ENCODE measurements at regions not wholly inside any gene's neighbourhood (a gene's known extent, or its start where the extent isn't known, plus 50 kb on each side); places are given as distances from the start of the nearest gene placed in this dataset.
"Not testable (repeated sequence)": the region's sequence is repeated elsewhere in the genome, so short reads cannot be mapped to it uniquely, and the experiment has no call there.

- DNase-seq, result no peak
- H3K27ac ChIP-seq (ENCODE audit: low read length), result no peak overlapping the region
- no peak overlapping the region for H3K4me3 ChIP-seq (ENCODE audit: low read length)
- 80% methylated on average over 1 of the region's 2 CpGs for WGBS (ENCODE audit: insufficient coverage, low lambda C conversion rate)
- H3K36me3 ChIP-seq (ENCODE audit: control insufficient read depth, insufficient read depth, low read length), result no peaks in the 10 kb centered on the region
- no peaks in the 10 kb centered on the region for H3K4me1 ChIP-seq (ENCODE audit: control insufficient read depth, insufficient read depth, low read length)
- H3K9me3 ChIP-seq (ENCODE audit: control insufficient read depth, low read depth, low read length), result peaks cover 3% of the 10 kb centered on the region
- H3K27me3 ChIP-seq (ENCODE audit: control insufficient read depth, insufficient read depth, low read length), result no peaks in the 10 kb centered on the region
Measured at GRCh38 chr2:124988111-124988510, 963.0 kb downstream of the CNTNAP5 start.

DNA sequence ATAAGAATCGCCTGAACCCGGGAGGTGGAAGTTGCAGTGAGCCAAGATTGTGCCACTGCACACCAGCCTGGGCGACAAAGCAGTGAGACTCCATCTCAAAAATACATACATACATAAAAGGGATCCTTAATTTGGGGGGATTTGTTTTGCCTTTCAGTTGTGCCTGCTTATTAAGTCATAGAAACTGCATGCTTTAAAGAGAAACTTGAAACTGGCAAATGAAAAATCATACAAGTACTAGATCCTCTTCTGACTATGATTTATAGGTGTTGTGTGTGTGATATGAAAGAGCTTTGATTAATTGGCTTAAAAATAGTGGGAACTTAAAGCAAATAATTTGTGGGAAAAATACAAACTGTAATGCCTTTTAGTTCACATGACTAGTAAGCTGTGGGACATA, 963.7 kb downstream of the CNTNAP5 start:
- Histone ChIP-seq H3K27me3 (ENCODE audit: control insufficient read depth, insufficient read depth, low read length) (no peaks in the 10 kb centered on the region), H3K4me3 (ENCODE audit: low read length) (no peak overlapping the region), H3K4me1 (ENCODE audit: control insufficient read depth, insufficient read depth, low read length) (no peaks in the 10 kb centered on the region), H3K9me3 (ENCODE audit: control insufficient read depth, low read depth, low read length) (peaks cover 3% of the 10 kb centered on the region), H3K27ac (ENCODE audit: low read length) (no peak overlapping the region), H3K36me3 (ENCODE audit: control insufficient read depth, insufficient read depth, low read length) (no peaks in the 10 kb centered on the region)
- DNase-seq, result no peak
- no CpG with 5 or more reads among the region's 3 CpGs for WGBS (ENCODE audit: insufficient coverage, low lambda C conversion rate)

DNA sequence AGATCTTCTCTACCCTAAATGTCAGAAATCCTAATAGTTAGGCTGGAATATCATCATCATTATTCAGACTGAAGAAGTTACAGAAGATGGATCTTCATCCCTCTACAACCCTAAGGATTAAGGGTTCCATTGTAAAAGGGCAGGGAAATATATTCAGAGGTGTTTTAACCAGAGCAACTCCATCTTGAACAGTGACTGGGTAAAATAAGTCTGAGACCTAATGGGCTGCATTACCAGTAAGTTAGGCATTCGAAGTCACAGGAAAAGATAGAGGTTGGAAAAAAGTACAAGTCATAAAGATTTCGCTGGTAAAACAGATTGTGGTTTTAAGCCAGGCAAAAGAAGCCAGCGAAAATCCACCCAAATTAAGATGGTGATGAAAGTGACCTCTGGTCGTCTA, 968.7 kb downstream of the CNTNAP5 start:
- no peaks in the 10 kb centered on the region for H3K9me3 ChIP-seq (ENCODE audit: control insufficient read depth, low read depth, low read length)
- H3K4me3 ChIP-seq (ENCODE audit: low read length), result no peak overlapping the region
- no peak for DNase-seq
- H3K27ac ChIP-seq (ENCODE audit: low read length), result no peak overlapping the region
- 100% methylated on average over 2 of the region's 4 CpGs for WGBS (ENCODE audit: insufficient coverage, low lambda C conversion rate)
- no peaks in the 10 kb centered on the region for H3K4me1 ChIP-seq (ENCODE audit: control insufficient read depth, insufficient read depth, low read length)
- H3K36me3 ChIP-seq (ENCODE audit: control insufficient read depth, insufficient read depth, low read length), result no peaks in the 10 kb centered on the region
- H3K27me3 ChIP-seq (ENCODE audit: control insufficient read depth, insufficient read depth, low read length), result no peaks in the 10 kb centered on the region

DNA sequence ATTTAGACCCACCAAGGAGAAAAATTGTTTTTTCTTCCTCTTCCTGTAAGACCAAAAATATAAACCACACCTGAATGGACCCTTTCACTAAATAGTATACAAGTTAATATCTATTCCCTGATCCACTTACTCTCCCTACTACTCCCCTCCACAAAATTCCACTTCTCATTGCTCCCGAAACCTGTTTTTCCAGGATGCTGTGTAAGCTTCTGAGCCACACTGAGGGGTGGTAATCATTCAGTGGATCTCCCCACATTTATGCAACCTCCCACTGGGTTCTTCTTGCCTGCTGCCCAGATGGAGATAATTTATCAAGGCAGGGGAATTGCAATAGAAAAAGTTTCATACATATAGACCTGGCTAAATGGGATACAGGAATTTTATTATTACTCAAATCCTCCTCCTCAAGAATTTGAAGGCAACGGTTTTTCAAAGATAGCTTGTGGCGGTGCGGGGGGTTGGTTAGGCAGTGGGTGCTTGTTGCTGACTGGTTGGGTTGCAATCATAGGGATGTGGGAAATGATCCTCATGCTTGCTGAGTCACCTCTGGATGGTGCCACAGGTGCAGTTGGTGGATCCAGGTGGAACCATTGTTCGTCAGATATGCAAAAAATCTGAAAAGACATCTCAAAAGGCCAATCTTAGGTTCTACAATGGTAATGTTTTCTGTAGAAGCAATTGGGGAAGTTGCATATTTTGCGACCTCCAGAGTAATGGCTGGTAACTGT, 970.3 kb downstream of the CNTNAP5 start:
- H3K27me3 ChIP-seq (ENCODE audit: control insufficient read depth, insufficient read depth, low read length), result no peaks in the 10 kb centered on the region
- DNase-seq, result no peak
- no peaks in the 10 kb centered on the region for H3K4me1 ChIP-seq (ENCODE audit: control insufficient read depth, insufficient read depth, low read length)
- H3K36me3 ChIP-seq (ENCODE audit: control insufficient read depth, insufficient read depth, low read length), result no peaks in the 10 kb centered on the region
- no peaks in the 10 kb centered on the region for H3K9me3 ChIP-seq (ENCODE audit: control insufficient read depth, low read depth, low read length)
- no peak overlapping the region for H3K27ac ChIP-seq (ENCODE audit: low read length)
- no peak overlapping the region for H3K4me3 ChIP-seq (ENCODE audit: low read length)
- no CpG with 5 or more reads among the region's 6 CpGs for WGBS (ENCODE audit: insufficient coverage, low lambda C conversion rate)

DNA sequence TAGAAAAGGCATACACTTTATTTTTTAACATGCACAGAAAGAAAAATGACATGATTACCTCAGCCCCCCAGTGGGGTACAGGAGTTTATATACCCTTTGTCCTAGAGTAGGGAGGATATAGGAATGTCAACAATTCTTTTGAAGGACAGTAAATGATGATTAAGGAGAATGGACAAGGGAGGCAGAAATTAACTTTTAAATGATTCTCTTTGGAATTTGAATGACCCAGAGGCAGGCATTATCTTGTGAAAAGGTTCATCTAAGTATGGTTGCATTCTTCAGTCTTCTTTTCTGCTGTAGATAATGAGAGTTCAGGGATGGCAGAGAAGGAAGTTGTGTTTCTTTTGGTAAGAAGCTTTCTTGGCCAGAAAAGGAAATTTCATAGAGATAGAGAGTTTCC, 971.3 kb downstream of the CNTNAP5 start:
- H3K9me3 ChIP-seq (ENCODE audit: control insufficient read depth, low read depth, low read length), result no peaks in the 10 kb centered on the region

GRCh38 chr2:124999906-125000305, 974.8 kb downstream of the CNTNAP5 start:
- H3K4me1 ChIP-seq (ENCODE audit: control insufficient read depth, insufficient read depth, low read length), result no peaks in the 10 kb centered on the region
- H3K4me3 ChIP-seq (ENCODE audit: low read length), result no peak overlapping the region
- no peak for DNase-seq
- no peak overlapping the region for H3K27ac ChIP-seq (ENCODE audit: low read length)
- no peaks in the 10 kb centered on the region for H3K9me3 ChIP-seq (ENCODE audit: control insufficient read depth, low read depth, low read length)
- H3K27me3 ChIP-seq (ENCODE audit: control insufficient read depth, insufficient read depth, low read length), result no peaks in the 10 kb centered on the region
- no peaks in the 10 kb centered on the region for H3K36me3 ChIP-seq (ENCODE audit: control insufficient read depth, insufficient read depth, low read length)

More for the DNA sequence above, 971.3 kb downstream of the CNTNAP5 start:
- H3K4me1 ChIP-seq (ENCODE audit: control insufficient read depth, insufficient read depth, low read length), result no peaks in the 10 kb centered on the region
- no peaks in the 10 kb centered on the region for H3K36me3 ChIP-seq (ENCODE audit: control insufficient read depth, insufficient read depth, low read length)
- H3K27me3 ChIP-seq (ENCODE audit: control insufficient read depth, insufficient read depth, low read length), result no peaks in the 10 kb centered on the region
- no peak for DNase-seq
- no peak overlapping the region for H3K27ac ChIP-seq (ENCODE audit: low read length)
- no peak overlapping the region for H3K4me3 ChIP-seq (ENCODE audit: low read length)

DNA sequence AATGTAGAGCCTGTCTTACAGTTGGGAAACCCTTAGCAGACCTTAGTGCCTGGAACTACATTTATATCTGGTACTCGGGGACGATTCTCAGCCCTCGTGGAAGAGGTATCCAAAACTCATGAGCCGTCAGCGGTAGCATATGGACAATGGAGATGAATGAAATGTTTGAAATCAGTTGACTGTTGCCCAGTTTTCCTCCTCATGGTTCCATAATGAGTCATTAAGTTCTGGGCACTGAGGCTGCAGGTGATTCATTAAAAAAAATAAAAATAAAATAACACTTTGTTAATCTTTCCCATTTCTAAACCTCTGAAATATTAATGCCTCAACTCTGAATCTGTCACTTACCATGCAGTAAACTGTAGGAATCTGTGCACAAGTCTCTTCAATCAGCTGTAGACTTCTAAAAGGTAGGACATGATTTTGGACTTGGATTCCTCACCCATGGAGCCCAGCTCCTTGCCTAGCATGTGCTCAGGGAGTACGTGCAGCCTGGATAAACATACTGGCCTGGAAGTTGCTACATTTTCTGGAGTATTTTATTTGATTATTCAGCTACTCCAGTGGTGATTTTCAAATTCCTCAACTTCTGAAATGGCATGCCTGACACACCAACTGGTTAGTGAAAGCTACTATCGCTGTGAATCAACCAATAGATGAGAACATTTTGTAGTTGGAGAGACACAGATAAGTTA, 979.2 kb downstream of the CNTNAP5 start:
- no peaks in the 10 kb centered on the region for H3K36me3 ChIP-seq (ENCODE audit: control insufficient read depth, insufficient read depth, low read length)
- no peak for DNase-seq

GRCh38 chr2:125006676-125007075, 981.6 kb downstream of the CNTNAP5 start:
- 88% methylated on average over 1 of the region's 4 CpGs for WGBS (ENCODE audit: insufficient coverage, low lambda C conversion rate)
- no peak overlapping the region for H3K4me3 ChIP-seq (ENCODE audit: low read length)
- no peaks in the 10 kb centered on the region for H3K4me1 ChIP-seq (ENCODE audit: control insufficient read depth, insufficient read depth, low read length)
- no peak overlapping the region for H3K27ac ChIP-seq (ENCODE audit: low read length)
- DNase-seq, result no peak
- no peaks in the 10 kb centered on the region for H3K27me3 ChIP-seq (ENCODE audit: control insufficient read depth, insufficient read depth, low read length)
- no peaks in the 10 kb centered on the region for H3K9me3 ChIP-seq (ENCODE audit: control insufficient read depth, low read depth, low read length)
- H3K36me3 ChIP-seq (ENCODE audit: control insufficient read depth, insufficient read depth, low read length), result no peaks in the 10 kb centered on the region

More for the DNA sequence above, 979.2 kb downstream of the CNTNAP5 start:
- H3K27me3 ChIP-seq (ENCODE audit: control insufficient read depth, insufficient read depth, low read length), result no peaks in the 10 kb centered on the region
- no CpG with 5 or more reads among the region's 7 CpGs for WGBS (ENCODE audit: insufficient coverage, low lambda C conversion rate)
- H3K4me3 ChIP-seq (ENCODE audit: low read length), result no peak overlapping the region
- H3K9me3 ChIP-seq (ENCODE audit: control insufficient read depth, low read depth, low read length), result no peaks in the 10 kb centered on the region
- H3K27ac ChIP-seq (ENCODE audit: low read length), result no peak overlapping the region
- H3K4me1 ChIP-seq (ENCODE audit: control insufficient read depth, insufficient read depth, low read length), result no peaks in the 10 kb centered on the region

- not testable (repeated sequence) for H3K27me3 ChIP-seq (ENCODE audit: control insufficient read depth, insufficient read depth, low read length); H3K9me3 ChIP-seq (ENCODE audit: control insufficient read depth, low read depth, low read length); H3K27ac ChIP-seq (ENCODE audit: low read length); DNase-seq; H3K36me3 ChIP-seq (ENCODE audit: control insufficient read depth, insufficient read depth, low read length); H3K4me1 ChIP-seq (ENCODE audit: control insufficient read depth, insufficient read depth, low read length); H3K4me3 ChIP-seq (ENCODE audit: low read length)
- no CpG with 5 or more reads among the region's 4 CpGs for WGBS (ENCODE audit: insufficient coverage, low lambda C conversion rate)
Measured at GRCh38 chr2:125028721-125029120, 1003.6 kb downstream of the CNTNAP5 start.

GRCh38 chr2:125033871-125034270, 1008.8 kb downstream of the CNTNAP5 start:
- Histone ChIP-seq H3K4me1 (ENCODE audit: control insufficient read depth, insufficient read depth, low read length) (no peaks in the 10 kb centered on the region), H3K36me3 (ENCODE audit: control insufficient read depth, insufficient read depth, low read length) (no peaks in the 10 kb centered on the region), H3K9me3 (ENCODE audit: control insufficient read depth, low read depth, low read length) (peaks cover 6% of the 10 kb centered on the region), H3K4me3 (ENCODE audit: low read length) (no peak overlapping the region), H3K27me3 (ENCODE audit: control insufficient read depth, insufficient read depth, low read length) (no peaks in the 10 kb centered on the region), H3K27ac (ENCODE audit: low read length) (no peak overlapping the region)
- no peak for DNase-seq
- WGBS (ENCODE audit: insufficient coverage, low lambda C conversion rate), result 100% methylated on average over 1 of the region's 1 CpG

- no peaks in the 10 kb centered on the region for H3K36me3 ChIP-seq (ENCODE audit: control insufficient read depth, insufficient read depth, low read length)
- no peaks in the 10 kb centered on the region for H3K27me3 ChIP-seq (ENCODE audit: control insufficient read depth, insufficient read depth, low read length)
- WGBS (ENCODE audit: insufficient coverage, low lambda C conversion rate), result no CpG with 5 or more reads among the region's 22 CpGs
- DNase-seq, result no peak
- H3K4me3 ChIP-seq (ENCODE audit: low read length), result no peak overlapping the region
- H3K4me1 ChIP-seq (ENCODE audit: control insufficient read depth, insufficient read depth, low read length), result no peaks in the 10 kb centered on the region
- H3K27ac ChIP-seq (ENCODE audit: low read length), result no peak overlapping the region
- peaks cover 6% of the 10 kb centered on the region for H3K9me3 ChIP-seq (ENCODE audit: control insufficient read depth, low read depth, low read length)
Measured at GRCh38 chr2:125037135-125037653, 1012.1 kb downstream of the CNTNAP5 start.
